Trophoblast cell (in vitro differentiated cells and primary cell): ENCODE measurements at regions not wholly inside any gene's neighbourhood (a gene's known extent, or its start where the extent isn't known, plus 50 kb on each side); places are given as distances from the start of the nearest gene placed in this dataset.

Experiments
- DNase-seq, 2 donors: peaks; one replicate each; pipeline ENCODE4 v3.0.0-alpha.2; 2016
- H2AFZ ChIP-seq: 2 replicates; pipeline ENCODE4 v1.6.1; 2013; ENCODE audit warnings: low read length, moderate library complexity, mild to moderate bottlenecking; ENCODE audit not compliant: insufficient read depth, poor library complexity
- H2AK5ac ChIP-seq: 2 replicates; pipeline ENCODE4 v1.6.1; 2013; ENCODE audit warnings: mild to moderate bottlenecking, low read length
- H2BK120ac ChIP-seq: 2 replicates; pipeline ENCODE4 v1.6.1; 2013; ENCODE audit warnings: low read length, mild to moderate bottlenecking, moderate library complexity; ENCODE audit not compliant: insufficient read depth, poor library complexity
- H2BK12ac ChIP-seq: 2 replicates; pipeline ENCODE4 v1.6.1; 2013; ENCODE audit warnings: mild to moderate bottlenecking, low read length, moderate library complexity
- H2BK5ac ChIP-seq: 2 replicates; pipeline ENCODE4 v1.6.1; 2013; ENCODE audit warnings: low read length, low read depth, moderate library complexity, mild to moderate bottlenecking; ENCODE audit not compliant: poor library complexity
- H3K14ac ChIP-seq: 2 replicates; pipeline ENCODE4 v1.6.1; 2013; ENCODE audit warnings: mild to moderate bottlenecking, low read length
- H3K18ac ChIP-seq: 2 replicates; pipeline ENCODE4 v1.6.1; 2013; ENCODE audit warnings: mild to moderate bottlenecking, low read length
- H3K23ac ChIP-seq: 2 replicates; pipeline ENCODE4 v1.6.1; 2013; ENCODE audit warnings: low read length
- H3K27ac ChIP-seq: 2 replicates; pipeline ENCODE4 v1.5.1; 2013; ENCODE audit warnings: low read depth, mild to moderate bottlenecking, inconsistent platforms, low read length, moderate library complexity
- H3K27me3 ChIP-seq: 2 replicates; pipeline ENCODE4 v1.6.1; 2013; ENCODE audit warnings: inconsistent platforms, mild to moderate bottlenecking, low read length, moderate library complexity; ENCODE audit not compliant: insufficient read depth
- H3K36me3 ChIP-seq, 2 experiments: 1 replicate in 1 of 2; 2 replicates in 1 of 2; pipeline ENCODE4 v1.6.1; 2013; ENCODE audit warnings: low read length in 2 of 2, mild to moderate bottlenecking in 2 of 2, moderate library complexity in 1 of 2; ENCODE audit not compliant: insufficient read depth in 2 of 2, control insufficient read depth in 1 of 2
- H3K4ac ChIP-seq: 2 replicates; pipeline ENCODE4 v1.6.1; 2013; ENCODE audit warnings: low read depth, mild to moderate bottlenecking, low read length, moderate library complexity
- H3K4me1 ChIP-seq, 2 experiments: 1 replicate in 1 of 2; 2 replicates in 1 of 2; pipeline ENCODE4 v1.6.1; 2013; ENCODE audit warnings: low read length in 2 of 2, mild to moderate bottlenecking in 2 of 2, moderate library complexity in 1 of 2; ENCODE audit not compliant: insufficient read depth in 2 of 2, control insufficient read depth in 1 of 2
- H3K4me2 ChIP-seq: 2 replicates; pipeline ENCODE4 v1.6.1; 2013; ENCODE audit warnings: inconsistent platforms, mild to moderate bottlenecking, low read length, moderate library complexity
- H3K4me3 ChIP-seq: 2 replicates; pipeline ENCODE4 v1.5.1; 2013; ENCODE audit warnings: mild to moderate bottlenecking, low read depth, low read length, inconsistent platforms
- H3K79me1 ChIP-seq: one replicate; pipeline ENCODE4 v1.6.1; 2013; ENCODE audit warnings: low read length
- H3K79me2 ChIP-seq: 2 replicates; pipeline ENCODE4 v1.6.1; 2013; ENCODE audit warnings: low read length, mild to moderate bottlenecking; ENCODE audit not compliant: control insufficient read depth, insufficient read depth, poor library complexity
- H3K9ac ChIP-seq: 2 replicates; pipeline ENCODE4 v1.6.1; 2013; ENCODE audit warnings: mild to moderate bottlenecking, low read length
- H3K9me3 ChIP-seq: 2 replicates; pipeline ENCODE4 v1.6.1; 2013; ENCODE audit warnings: low read depth, mild to moderate bottlenecking, control low read depth, inconsistent platforms, low read length; ENCODE audit not compliant: insufficient read depth
- H4K12ac ChIP-seq: 2 replicates; pipeline ENCODE4 v1.6.1; 2013; ENCODE audit warnings: low read depth, mild to moderate bottlenecking, low read length, moderate library complexity
- H4K8ac ChIP-seq: 2 replicates; pipeline ENCODE4 v1.6.1; 2013; ENCODE audit warnings: low read depth, mild to moderate bottlenecking, low read length, moderate library complexity
- H4K91ac ChIP-seq: one replicate; pipeline ENCODE4 v1.6.1; 2013; ENCODE audit warnings: low read depth, mild to moderate bottlenecking, low read length, moderate library complexity
- WGBS: extraction: QIAGEN DNeasy Blood & Tissue Kit; methylation state at CpG from one replicate; pipeline ENCODE4 v1.1.7; 2013; ENCODE audit warnings: missing lambda C conversion rate; ENCODE audit not compliant: insufficient read length, insufficient coverage; ENCODE audit errors: extremely low coverage; 5-methylcytosine and 5-hydroxymethylcytosine counted together

DNA sequence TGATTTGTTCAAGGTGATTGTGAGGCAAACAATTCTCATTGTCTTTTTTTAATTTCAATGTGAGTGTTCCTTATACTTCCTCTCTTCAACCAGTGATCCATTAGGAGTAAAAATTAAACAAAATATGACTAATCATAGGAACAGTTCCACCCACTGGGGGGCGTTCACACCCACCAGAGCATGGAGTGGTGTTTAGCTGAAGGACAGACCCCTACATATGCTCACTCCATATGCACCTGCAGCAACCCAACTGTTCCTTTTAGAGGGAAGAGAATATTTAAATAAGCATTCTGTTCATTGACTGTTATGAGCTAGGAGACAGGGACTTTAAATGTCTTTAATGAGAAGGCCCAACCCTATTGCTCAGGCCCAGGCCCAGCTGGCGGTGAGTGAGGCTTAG lies 78.7 kb upstream of the DRD2 start:
- Histone ChIP-seq H2AK5ac (no peak overlapping the region), H4K12ac (no peak overlapping the region), H3K14ac (no peak overlapping the region), H4K8ac (no peak overlapping the region), H3K18ac (no peak overlapping the region), H3K36me3 (no peaks in the 10 kb centered on the region), H3K4me1 (peaks cover 25 to 33% of the 10 kb centered on the region in 2 experiments), H3K79me2 (peaks cover 1% of the 10 kb centered on the region), H3K9me3 (no peaks in the 10 kb centered on the region), H3K27me3 (no peaks in the 10 kb centered on the region), H3K79me1 (peaks cover 28% of the 10 kb centered on the region), H3K4me2 (no peak overlapping the region), H2BK5ac (peak overlapping the region; percentile 44), H3K23ac (no peak overlapping the region), H3K4ac (no peak overlapping the region), H3K27ac (no peak overlapping the region), H2AFZ (no peak overlapping the region), H2BK120ac (peak overlapping the region; percentile 57), H3K9ac (no peak overlapping the region), H2BK12ac (peak overlapping the region; percentile 73), H4K91ac (peak overlapping the region; percentile 64), H3K4me3 (no peak overlapping the region)
- DNase-seq, result no peak
- no CpG with 5 or more reads among the region's 2 CpGs for whole genome bisulfite sequencing

DNA sequence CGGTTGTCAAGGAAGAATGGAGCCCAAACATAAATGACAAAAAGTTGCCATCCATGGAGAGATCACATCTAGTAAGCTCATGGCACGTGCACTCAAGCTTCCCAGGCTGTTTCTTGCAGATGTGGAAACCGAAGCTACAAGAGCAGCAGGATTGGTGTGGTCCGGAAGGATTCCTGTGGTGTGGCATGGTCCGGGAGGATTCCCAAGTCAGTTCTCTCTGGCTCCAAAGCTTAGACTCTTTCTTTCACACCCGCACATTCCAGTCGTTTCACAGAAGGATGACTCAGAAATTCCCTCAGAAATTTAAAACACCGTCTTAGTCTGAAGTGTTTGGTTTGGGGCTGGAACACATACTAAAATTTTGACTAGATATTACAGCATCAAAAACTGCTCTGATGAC lies 78.0 kb upstream of the DRD2 start:
- no peak overlapping the region for H2BK5ac ChIP-seq
- no peak overlapping the region for H3K14ac ChIP-seq
- H2AK5ac ChIP-seq, result no peak overlapping the region
- H3K36me3 ChIP-seq, result no peaks in the 10 kb centered on the region
- no peak overlapping the region for H3K18ac ChIP-seq
- H3K9ac ChIP-seq, result no peak overlapping the region
- H2BK12ac ChIP-seq, result no peak overlapping the region
- peaks cover 1% of the 10 kb centered on the region for H3K79me2 ChIP-seq
- DNase-seq, result peak; percentile 93 to 97
- H3K23ac ChIP-seq, result no peak overlapping the region
- no peak overlapping the region for H3K4ac ChIP-seq
- peaks cover 24% of the 10 kb centered on the region for H3K79me1 ChIP-seq
- WGBS, result no CpG with 5 or more reads among the region's 8 CpGs
- no peaks in the 10 kb centered on the region for H3K9me3 ChIP-seq
- peak overlapping the region; percentile 36 for H3K27ac ChIP-seq
- no peak overlapping the region for H4K91ac ChIP-seq
- peaks cover 25 to 30% of the 10 kb centered on the region in 2 experiments for H3K4me1 ChIP-seq
- H2BK120ac ChIP-seq, result no peak overlapping the region
- H4K8ac ChIP-seq, result no peak overlapping the region
- H2AFZ ChIP-seq, result no peak overlapping the region
- no peak overlapping the region for H3K4me3 ChIP-seq
- H3K4me2 ChIP-seq, result no peak overlapping the region
- no peaks in the 10 kb centered on the region for H3K27me3 ChIP-seq
- H4K12ac ChIP-seq, result no peak overlapping the region

DNA sequence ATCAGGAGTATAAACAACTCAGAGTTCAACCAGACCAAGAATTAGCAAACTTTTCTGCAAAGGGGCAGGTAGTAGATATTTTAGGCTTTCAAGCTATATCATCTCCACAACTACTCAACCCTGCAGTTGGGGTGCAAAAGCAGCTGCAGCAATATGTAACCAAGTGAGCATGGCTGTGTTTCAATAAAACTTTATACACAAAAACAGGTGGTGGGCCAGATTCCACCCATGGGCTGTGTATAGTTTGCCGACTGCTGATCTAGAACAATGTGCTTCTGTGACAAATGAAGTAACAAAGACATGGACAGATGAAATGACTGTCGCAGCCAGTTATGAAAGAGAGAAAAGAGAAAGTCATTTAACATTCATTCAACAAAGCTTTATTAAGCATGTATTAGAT lies 77.1 kb upstream of the DRD2 start:
- Histone ChIP-seq H4K91ac (no peak overlapping the region), H2AK5ac (no peak overlapping the region), H2BK5ac (no peak overlapping the region), H3K27me3 (no peaks in the 10 kb centered on the region), H4K12ac (no peak overlapping the region), H3K23ac (no peak overlapping the region), H3K36me3 (no peaks in the 10 kb centered on the region), H3K4ac (no peak overlapping the region), H2BK12ac (no peak overlapping the region), H2BK120ac (peak overlapping the region; percentile 44), H3K9ac (no peak overlapping the region), H3K9me3 (no peaks in the 10 kb centered on the region), H2AFZ (no peak overlapping the region), H3K18ac (no peak overlapping the region), H3K79me2 (peaks cover 1% of the 10 kb centered on the region), H3K4me3 (no peak overlapping the region), H3K4me2 (no peak overlapping the region), H3K27ac (no peak overlapping the region), H3K79me1 (peaks cover 23% of the 10 kb centered on the region), H3K14ac (no peak overlapping the region), H3K4me1 (peaks cover 25 to 30% of the 10 kb centered on the region in 2 experiments), H4K8ac (no peak overlapping the region)
- no CpG with 5 or more reads among the region's 2 CpGs for WGBS
- DNase-seq, result no peak

DNA sequence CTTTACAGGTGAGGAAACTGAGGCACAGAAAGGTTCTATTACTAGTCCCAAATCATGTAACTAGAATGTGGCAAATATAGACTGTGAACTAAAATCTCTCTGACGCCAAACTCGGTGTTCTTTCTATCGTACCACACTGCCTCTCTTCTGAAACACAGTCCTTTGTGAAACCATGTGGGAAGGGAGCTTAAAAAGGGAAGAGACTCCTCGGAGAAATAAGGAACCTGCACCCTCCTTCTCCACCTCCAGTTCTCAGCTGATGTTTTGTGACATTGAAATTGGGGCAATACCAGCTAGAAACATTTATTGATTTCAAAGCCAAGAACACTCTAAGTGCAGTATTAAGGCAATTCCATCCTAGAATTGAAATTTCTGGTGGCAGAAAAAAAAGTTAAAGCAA lies 76.4 kb upstream of the DRD2 start:
- DNase-seq, result no peak
- H4K8ac ChIP-seq, result no peak overlapping the region
- WGBS, result no CpG with 5 or more reads among the region's 4 CpGs
- no peak overlapping the region for H3K4me3 ChIP-seq
- H4K12ac ChIP-seq, result no peak overlapping the region
- H2AK5ac ChIP-seq, result no peak overlapping the region
- H3K4me2 ChIP-seq, result no peak overlapping the region
- H3K4ac ChIP-seq, result no peak overlapping the region
- H3K23ac ChIP-seq, result no peak overlapping the region
- no peak overlapping the region for H2AFZ ChIP-seq
- H3K9ac ChIP-seq, result no peak overlapping the region
- peaks cover 25 to 32% of the 10 kb centered on the region in 2 experiments for H3K4me1 ChIP-seq
- H2BK12ac ChIP-seq, result peak overlapping the region; percentile 82
- H3K27ac ChIP-seq, result no peak overlapping the region
- no peaks in the 10 kb centered on the region for H3K27me3 ChIP-seq
- H2BK120ac ChIP-seq, result no peak overlapping the region
- H3K18ac ChIP-seq, result no peak overlapping the region
- no peak overlapping the region for H3K14ac ChIP-seq
- H3K36me3 ChIP-seq, result no peaks in the 10 kb centered on the region
- peaks cover 1% of the 10 kb centered on the region for H3K79me2 ChIP-seq
- H3K9me3 ChIP-seq, result no peaks in the 10 kb centered on the region
- H4K91ac ChIP-seq, result no peak overlapping the region
- H3K79me1 ChIP-seq, result peaks cover 24% of the 10 kb centered on the region
- no peak overlapping the region for H2BK5ac ChIP-seq
